NCI-H2196 treated with DMSO at 0.1 percent for 48 hours (cell line): ENCODE measurements at regions not wholly inside any gene's neighbourhood (a gene's known extent, or its start where the extent isn't known, plus 50 kb on each side); places are given as distances from the start of the nearest gene placed in this dataset.

Experiments
- DNase-seq: peaks from one replicate; lab custom pipeline; 2025; ENCODE audit not compliant: unreplicated experiment; lab: John Stamatoyannopoulos, UW

DNA sequence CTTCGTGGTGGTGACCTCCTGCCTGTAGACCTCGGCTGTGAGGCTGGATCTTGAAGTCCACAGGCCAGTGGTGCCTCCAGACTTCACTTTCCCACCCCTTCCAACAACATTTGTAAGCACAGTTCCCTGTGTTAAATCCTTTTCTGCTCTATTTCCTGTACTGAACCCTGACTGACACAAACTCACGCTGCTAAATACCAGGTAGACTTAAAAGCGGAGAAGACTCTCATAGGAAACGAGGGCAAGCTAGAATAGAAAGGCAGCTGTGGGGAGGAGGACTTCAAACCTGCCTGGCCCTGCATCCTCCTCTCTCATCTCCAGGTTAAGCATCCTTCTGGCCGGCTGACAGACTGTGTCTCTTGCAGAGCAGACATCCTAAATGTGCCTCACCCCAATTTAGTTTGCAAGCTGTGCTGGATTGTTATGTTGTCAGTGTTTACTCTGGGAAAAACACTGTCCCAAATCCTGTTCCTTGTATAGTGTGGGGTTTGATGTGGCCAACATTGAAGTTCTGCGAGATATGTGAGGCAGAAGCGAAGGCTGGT lies 58.5 kb upstream of the LARS2 start:
- no peak for DNase-seq

- no peak for DNase-seq
These were observed 57.7 kb upstream of the LARS2 start for GRCh38 chr3:45330510-45331295.

DNA sequence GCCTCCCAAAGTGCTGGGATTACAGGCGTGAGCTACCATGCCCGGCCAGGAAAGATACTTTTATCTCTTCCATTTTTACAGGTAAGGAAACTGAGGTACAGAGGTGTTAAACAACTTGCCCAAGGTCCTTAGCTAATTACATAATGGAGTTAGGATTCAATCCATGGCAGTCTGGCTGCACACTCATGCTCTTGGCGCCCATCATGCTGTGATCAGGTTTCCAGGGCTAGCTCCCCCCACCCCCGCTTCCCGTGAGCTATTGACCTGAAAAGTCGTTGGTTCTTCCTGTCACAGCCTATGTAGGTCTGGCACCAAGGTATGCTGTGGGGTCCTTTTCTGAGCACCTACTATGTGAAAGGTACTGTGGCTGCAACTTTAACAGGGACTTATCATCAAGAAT lies 55.9 kb upstream of the LARS2 start:
- no peak for DNase-seq

DNA sequence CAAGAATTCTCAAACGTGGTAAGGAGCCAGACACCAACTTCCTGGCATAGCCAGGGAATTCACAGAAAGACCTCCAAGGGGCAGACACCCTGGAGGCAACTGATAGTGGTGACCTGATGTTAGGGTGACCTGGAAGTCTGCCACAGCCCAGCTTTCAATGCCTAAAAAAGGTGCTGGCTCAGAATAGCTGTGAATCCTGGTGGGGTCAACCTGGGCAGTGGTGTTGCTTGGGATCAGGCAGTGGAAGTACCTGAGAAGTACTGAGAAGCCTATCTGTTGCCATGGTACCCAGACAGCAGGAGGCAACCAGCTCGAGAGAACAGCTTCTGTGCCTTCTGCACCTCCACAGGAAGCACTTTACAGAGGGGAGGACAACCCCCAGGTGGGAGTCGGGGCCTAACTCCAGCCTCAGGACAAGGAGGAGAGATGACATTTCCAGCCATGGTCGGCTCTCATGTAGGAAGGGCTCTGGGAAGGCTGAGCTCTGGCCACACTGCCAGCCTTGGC lies 55.4 kb upstream of the LARS2 start:
- no peak for DNase-seq

GRCh38 chr3:45333549-45333948 lies 54.8 kb upstream of the LARS2 start:
- DNase-seq, result no peak

GRCh38 chr3:45337839-45338470 lies 50.4 kb upstream of the LARS2 start:
- DNase-seq, result no peak
